GF-D8 (cell line): ENCODE measurements at regions not wholly inside any gene's neighbourhood (a gene's known extent, or its start where the extent isn't known, plus 50 kb on each side); places are given as distances from the start of the nearest gene placed in this dataset.

Experiments used
- DNase-seq: peaks from one replicate; lab custom pipeline; 2025; lab: John Stamatoyannopoulos, UW

- DNase-seq: no peak
Observed at GRCh38 chr1:177334903-177335302, 164.1 kb downstream of the BRINP2 start.

GRCh38 chr1:177333936-177334595 lies 163.3 kb downstream of the BRINP2 start:
- DNase-seq: no peak
